SK-N-SH (cell line): ENCODE measurements at regions not wholly inside any gene's neighbourhood (a gene's known extent, or its start where the extent isn't known, plus 50 kb on each side); places are given as distances from the start of the nearest gene placed in this dataset.

Experiments used
- CTCF ChIA-PET: fragments of 300-600, 350-600 bp; formaldehyde crosslinking; extraction: SDS; loops from one replicate; lab custom pipeline; 2021; lab: Yijun Ruan, JAX
- POLR2A ChIA-PET: fragments of 350-600 bp; sonication (Branson Sonifier 250); formaldehyde crosslinking; extraction: SDS; loops from one replicate; lab custom pipeline; 2020; ENCODE audit warnings: antibody characterized with exemption, inconsistent platforms; lab: Yijun Ruan, JAX
- DNase-seq: peaks from one replicate; pipeline ENCODE4 v3.0.0; 2012
- H2AFZ ChIP-seq: fragments of 200-600 bp; sonication (generic); 2 replicates; pipeline ENCODE4 v1.8.1; 2016; ENCODE audit warnings: antibody characterized with exemption, mild to moderate bottlenecking, low read depth
- H3F3A ChIP-seq: fragments of 200-600 bp; sonication (generic); replicated peaks from 2 replicates; pipeline ENCODE3; 2016; ENCODE audit warnings: antibody characterized with exemption, mild to moderate bottlenecking; ENCODE audit not compliant: insufficient read depth
- H3K27ac ChIP-seq, 2 experiments: fragments of 200-500 bp in 1 of 2; fragments of 200-600 bp in 1 of 2; sonication (Bioruptor generic) in 1 of 2; sonication (generic), shearing (Covaris generic) in 1 of 2; 2 replicates each; pipeline versions ENCODE4 v1.5.1 to v1.6.1; 2014 to 2016; ENCODE audit warnings: low read depth in 2 of 2, inconsistent platforms in 1 of 2, low read length in 1 of 2, mild to moderate bottlenecking in 1 of 2, mixed read lengths in 1 of 2
- H3K27me3 ChIP-seq: fragments of 200-600 bp; sonication (generic), shearing (Covaris generic); 2 replicates; pipeline ENCODE4 v1.6.1; 2016; ENCODE audit warnings: mixed run types; ENCODE audit not compliant: insufficient read depth
- H3K36me3 ChIP-seq, 2 experiments: fragments of 200-500 bp in 1 of 2; fragments of 200-600 bp in 1 of 2; sonication (Bioruptor generic) in 1 of 2; sonication (generic) in 1 of 2; replicated peaks in 1 of 2; 2 replicates each; pipeline versions ENCODE3 to v1.5.1; 2014 to 2016; ENCODE audit warnings: low read length in 1 of 2, mild to moderate bottlenecking in 1 of 2; ENCODE audit not compliant: insufficient read depth in 2 of 2, control insufficient read depth in 1 of 2
- H3K4me1 ChIP-seq, 2 experiments: fragments of 200-500 bp in 1 of 2; fragments of 200-600 bp in 1 of 2; sonication (Bioruptor generic) in 1 of 2; sonication (generic), shearing (Covaris generic) in 1 of 2; 2 replicates each; pipeline versions ENCODE4 v1.5.1 to v1.6.1; 2014 to 2016; ENCODE audit warnings: low read depth in 1 of 2, low read length in 1 of 2, mixed run types in 1 of 2; ENCODE audit not compliant: insufficient read depth in 2 of 2, control insufficient read depth in 1 of 2
- H3K4me2 ChIP-seq: fragments of 200-600 bp; sonication (generic), shearing (Covaris generic); 2 replicates; pipeline ENCODE4 v1.6.1; 2017; ENCODE audit warnings: mixed run types
- H3K4me3 ChIP-seq, 2 experiments: fragments of 200-500 bp in 1 of 2; fragments of 200-600 bp in 1 of 2; sonication (Bioruptor generic) in 1 of 2; sonication (generic), shearing (Covaris generic) in 1 of 2; 2 replicates each; pipeline versions ENCODE4 v1.5.1 to v1.8.1; 2014 to 2016; ENCODE audit warnings: low read depth in 2 of 2, inconsistent platforms in 1 of 2, low read length in 1 of 2, mild to moderate bottlenecking in 1 of 2, mixed read lengths in 1 of 2, moderate library complexity in 1 of 2
- H3K79me2 ChIP-seq: fragments of 200-600 bp; sonication (generic); 2 replicates; pipeline ENCODE4 v1.8.1; 2017; ENCODE audit warnings: mild to moderate bottlenecking; ENCODE audit not compliant: insufficient read depth
- H3K9ac ChIP-seq: fragments of 200-600 bp; sonication (generic); 2 replicates; pipeline ENCODE4 v1.6.1; 2017; ENCODE audit warnings: mixed run types
- H3K9me2 ChIP-seq: fragments of 200-600 bp; sonication (generic); 2 replicates; pipeline ENCODE4 v1.6.1; 2017; ENCODE audit warnings: mixed run types
- H3K9me3 ChIP-seq: fragments of 200-600 bp; sonication (generic); 2 replicates; pipeline ENCODE4 v1.6.1; 2017; ENCODE audit warnings: mixed run types, mild to moderate bottlenecking, moderate library complexity
- H4K20me1 ChIP-seq: fragments of 200-600 bp; sonication (generic); 2 replicates; pipeline ENCODE4 v1.6.1; 2017; ENCODE audit warnings: mild to moderate bottlenecking, mixed run types; ENCODE audit not compliant: insufficient read depth
- ELF1 ChIP-seq: IDR thresholded peaks from 2 replicates; pipeline ENCODE4 v1.4.0; 2012
- FOSL2 ChIP-seq: IDR thresholded peaks from 2 replicates; pipeline ENCODE4 v1.4.0; 2012; ENCODE audit warnings: low read depth, mild to moderate bottlenecking, moderate library complexity, borderline replicate concordance
- FOXJ3 ChIP-seq: sonication (generic); formaldehyde crosslinking; IDR thresholded peaks from 2 replicates; pipeline ENCODE4 v1.5.1; 2020; ENCODE audit warnings: mild to moderate bottlenecking, missing genetic modification reagents
- GABPA ChIP-seq: IDR thresholded peaks from 2 replicates; pipeline ENCODE4 v1.4.0; 2012; ENCODE audit warnings: low read depth, mild to moderate bottlenecking
- GATA2 ChIP-seq: sonication (generic); formaldehyde crosslinking; IDR thresholded peaks from 2 replicates; pipeline ENCODE4 v1.5.0; 2020; ENCODE audit warnings: mild to moderate bottlenecking, missing genetic modification reagents
- IRF3 ChIP-seq: fragments of 150-350 bp; IDR thresholded peaks from 2 replicates; pipeline ENCODE4 v1.6.1; 2016; ENCODE audit warnings: mild to moderate bottlenecking, low read depth, low read length
- JUND ChIP-seq: IDR thresholded peaks from 2 replicates; pipeline ENCODE4 v1.4.0; 2012
- MEF2A ChIP-seq: IDR thresholded peaks from 2 replicates; pipeline ENCODE4 v1.4.0; 2012; ENCODE audit warnings: low read depth, borderline replicate concordance
- NFIC ChIP-seq: IDR thresholded peaks from 2 replicates; pipeline ENCODE4 v1.4.0; 2012; ENCODE audit warnings: borderline replicate concordance
- NRF1 ChIP-seq: IDR thresholded peaks from 2 replicates; pipeline ENCODE4 v1.6.1; 2012; ENCODE audit warnings: low read depth, mild to moderate bottlenecking, low read length
- POLR2AphosphoS5 ChIP-seq: IDR thresholded peaks from 2 replicates; pipeline ENCODE4 v1.6.1; 2012; ENCODE audit warnings: low read depth, low read length
- RAD21 ChIP-seq: IDR thresholded peaks from 2 replicates; pipeline ENCODE4 v1.6.1; 2012; ENCODE audit warnings: mild to moderate bottlenecking, low read length
- REST ChIP-seq: IDR thresholded peaks from 2 replicates; pipeline ENCODE4 v1.6.1; 2012; ENCODE audit warnings: mild to moderate bottlenecking, low read depth, low read length, moderate library complexity
- RXRA ChIP-seq: IDR thresholded peaks from 2 replicates; pipeline ENCODE4 v1.4.0; 2012; ENCODE audit warnings: low read depth, mild to moderate bottlenecking, borderline replicate concordance
- TCF12 ChIP-seq: IDR thresholded peaks from 2 replicates; pipeline ENCODE4 v1.4.0; 2012
- TEAD4 ChIP-seq: IDR thresholded peaks from 2 replicates; pipeline ENCODE4 v1.4.0; 2012; ENCODE audit warnings: mild to moderate bottlenecking, borderline replicate concordance; ENCODE audit not compliant: insufficient read depth
- USF1 ChIP-seq: IDR thresholded peaks from 2 replicates; pipeline ENCODE4 v1.4.0; 2012; ENCODE audit warnings: low read depth, borderline replicate concordance
- USF2 ChIP-seq: fragments of 150-350 bp; IDR thresholded peaks from 2 replicates; pipeline ENCODE4 v1.6.1; 2017; ENCODE audit warnings: antibody characterized with exemption, low read length, low read depth, borderline replicate concordance
- WGBS: methylation state at CpG from one replicate; pipeline ENCODE4 v1.1.6; 2017; ENCODE audit warnings: low lambda C conversion rate; 5-methylcytosine and 5-hydroxymethylcytosine counted together

- Histone ChIP-seq H3K9me2 (no peaks in the 10 kb centered on the region), H3K36me3 (no peaks in the 10 kb centered on the region), H3K4me2 (no peak overlapping the region), H3K79me2 (no peaks in the 10 kb centered on the region), H3K27me3 (no peaks in the 10 kb centered on the region), H4K20me1 (no peaks in the 10 kb centered on the region), H3K4me1 (no peaks in the 10 kb centered on the region), H3F3A (no peaks in the 10 kb centered on the region), H3K4me3 (no peak overlapping the region), H3K27ac (no peak overlapping the region)
- ChIA-PET POLR2A (no interaction called here), CTCF (no interaction called here)
- 20% methylated on average over 1 of the region's 1 CpG for WGBS
- no peak for DNase-seq
- TF ChIP-seq NFIC (no peak), RAD21 (no peak), RXRA (no peak), TCF12 (no peak), JUND (no peak), NRF1 (no peak), ELF1 (no peak), POLR2AphosphoS5 (no peak), MEF2A (no peak), IRF3 (no peak), GABPA (no peak), REST (no peak), FOSL2 (no peak), USF2 (no peak), FOXJ3 (CRISPR knock-in tag) (no peak), USF1 (no peak), GATA2 (no peak), TEAD4 (no peak)
- TF ChIP-seq, all 33 proteins: peak for 0
- Histone ChIP-seq H3K9ac (no peak overlapping the region), H3K9me3 (no peaks in the 10 kb centered on the region), H2AFZ (no peak overlapping the region)
Measured at GRCh38 chr4:44914223-44914622, 187.9 kb upstream of the GNPDA2 start.
